Fibroblast of villous mesenchyme (primary cell): ENCODE measurements at regions not wholly inside any gene's neighbourhood (a gene's known extent, or its start where the extent isn't known, plus 50 kb on each side); places are given as distances from the start of the nearest gene placed in this dataset.
"Not testable (repeated sequence)": the region's sequence is repeated elsewhere in the genome, so short reads cannot be mapped to it uniquely, and the experiment has no call there.

ENCODE experiments used
- DNase-seq: peaks from one replicate; pipeline ENCODE4 v3.0.0-alpha.2; 2010; ENCODE audit warnings: low read depth
- H3K4me3 ChIP-seq: 2 replicates; pipeline ENCODE4 v1.5.1; 2011; ENCODE audit warnings: low read depth, mild to moderate bottlenecking, low read length
- CTCF ChIP-seq: IDR thresholded peaks from 2 replicates; pipeline ENCODE4 v1.5.1; 2012; ENCODE audit warnings: low read depth, mild to moderate bottlenecking, low read length; ENCODE audit not compliant: insufficient read depth

- H3K4me3 ChIP-seq, result no peak overlapping the region
- no peak for DNase-seq
- no peak for TF ChIP-seq CTCF
Measured at GRCh38 chr11:134947556-134947955, 535.5 kb upstream of the B3GAT1 start.

GRCh38 chr11:134945993-134946392, 534.0 kb upstream of the B3GAT1 start:
- DNase-seq, result no peak
- H3K4me3 ChIP-seq, result no peak overlapping the region
- no peak for TF ChIP-seq CTCF

- no peak overlapping the region for H3K4me3 ChIP-seq
- TF ChIP-seq CTCF, result no peak
- DNase-seq, result no peak
Measured at GRCh38 chr11:134944986-134945385, 532.9 kb upstream of the B3GAT1 start.

- DNase-seq, result no peak
- no peak for TF ChIP-seq CTCF
- no peak overlapping the region for H3K4me3 ChIP-seq
Measured at GRCh38 chr11:134944131-134944530, 532.1 kb upstream of the B3GAT1 start.

GRCh38 chr11:134943544-134943943, 531.5 kb upstream of the B3GAT1 start:
- no peak for DNase-seq
- TF ChIP-seq CTCF, result no peak
- no peak overlapping the region for H3K4me3 ChIP-seq

- DNase-seq, result no peak
- no peak overlapping the region for H3K4me3 ChIP-seq
- no peak for TF ChIP-seq CTCF
Measured at GRCh38 chr11:134942681-134943080, 530.6 kb upstream of the B3GAT1 start.

GRCh38 chr11:134941936-134942600, 530.0 kb upstream of the B3GAT1 start:
- not testable (repeated sequence) for H3K4me3 ChIP-seq, DNase-seq
- TF ChIP-seq CTCF, result peak; percentile 22
